GM12878 (cell line): ENCODE measurements at regions not wholly inside any gene's neighbourhood (a gene's known extent, or its start where the extent isn't known, plus 50 kb on each side); places are given as distances from the start of the nearest gene placed in this dataset.

ENCODE experiments used
- ATAC-seq: fragments of 200-7000 bp; cut with Tn5 transposase; 3 replicates; pipeline ENCODE4 v1.9.1; 2020; ENCODE audit warnings: mild to moderate bottlenecking, moderate library complexity
- BruUV-seq: library from RNA; stranded (reverse); fragments of 400-500 nt; replicated peaks from 2 replicates; lab custom pipeline; 2021; lab: Mats Ljungman, UMichigan
- CTCF ChIA-PET: fragments of 300-600 bp; sonication (Branson Sonifier 250); formaldehyde crosslinking; extraction: SDS; loops from one replicate; lab custom pipeline; 2021; ENCODE audit warnings: inconsistent platforms; lab: Yijun Ruan, JAX
- POLR2A ChIA-PET: fragments of 350-600 bp; formaldehyde crosslinking; extraction: SDS; loops from one replicate; lab custom pipeline; 2021; ENCODE audit warnings: inconsistent platforms; lab: Charles Lee
- RAD21 ChIA-PET: fragments of 300-600 bp; sonication (Branson Sonifier 250); formaldehyde crosslinking; loops from one replicate; lab custom pipeline; 2023; ENCODE audit warnings: antibody characterized with exemption; ENCODE audit not compliant: unreplicated experiment; lab: Charles Lee
- SMC1A ChIA-PET: fragments of 300-600 bp; sonication (Branson Sonifier 250); formaldehyde crosslinking; loops from one replicate; lab custom pipeline; 2023; ENCODE audit not compliant: unreplicated experiment, uncharacterized antibody; lab: Charles Lee
- DNase-seq: peaks from one replicate; pipeline ENCODE4 v3.0.0-alpha.2; 2011; ENCODE audit warnings: low read depth, low spot score
- FAIRE-seq: peaks from 3 replicates; lab custom pipeline; 2011; peaks lifted over from hg19 to GRCh38; lab: Jason Lieb, UNC
- H2AFZ ChIP-seq: 2 replicates; pipeline ENCODE4 v1.6.0; 2011; ENCODE audit warnings: low read depth, low read length, control low read depth; ENCODE audit not compliant: control insufficient read depth
- H3K27ac ChIP-seq: 2 replicates; pipeline ENCODE4 v1.5.1; 2011; ENCODE audit warnings: control low read depth; ENCODE audit not compliant: control insufficient read depth, insufficient read depth
- H3K27me3 ChIP-seq, 2 experiments: replicated peaks in 1 of 2; 2 replicates each; pipeline versions ENCODE4 v1.6.0 to v1.6.1; 2011; ENCODE audit warnings: low read length in 1 of 2; ENCODE audit not compliant: control insufficient read depth in 2 of 2, insufficient read depth in 2 of 2
- H3K36me3 ChIP-seq, 2 experiments: 2 replicates each; pipeline ENCODE4 v1.5.1; 2011; ENCODE audit warnings: low read length in 1 of 2; ENCODE audit not compliant: control insufficient read depth in 2 of 2, insufficient read depth in 2 of 2
- H3K4me1 ChIP-seq: 2 replicates; pipeline ENCODE4 v1.6.1; 2011; ENCODE audit warnings: mild to moderate bottlenecking, low read length, moderate library complexity, mixed read lengths; ENCODE audit not compliant: control insufficient read depth, insufficient read depth
- H3K4me2 ChIP-seq: 2 replicates; pipeline ENCODE4 v1.6.0; 2011; ENCODE audit warnings: control low read depth; ENCODE audit not compliant: control insufficient read depth, insufficient read depth
- H3K4me3 ChIP-seq: fragments of 200-600 bp; sonication (generic); 2 replicates; pipeline ENCODE4 v1.5.1; 2016
- H3K79me2 ChIP-seq: 2 replicates; pipeline ENCODE4 v1.6.0; 2011; ENCODE audit warnings: low read length; ENCODE audit not compliant: control insufficient read depth, insufficient read depth
- H3K9ac ChIP-seq: 2 replicates; pipeline ENCODE4 v1.8.0; 2011; ENCODE audit warnings: low read length, control low read depth, mixed read lengths; ENCODE audit not compliant: control insufficient read depth, insufficient read depth
- H3K9me3 ChIP-seq: replicated peaks from 3 replicates; pipeline ENCODE4 v1.5.1; 2011; ENCODE audit warnings: mild to moderate bottlenecking, low read length; ENCODE audit not compliant: control insufficient read depth, insufficient read depth
- H4K20me1 ChIP-seq: 2 replicates; pipeline ENCODE4 v1.6.0; 2011; ENCODE audit not compliant: control insufficient read depth, insufficient read depth
- BRCA1 ChIP-seq: IDR thresholded peaks from 2 replicates; pipeline ENCODE4 v1.6.1; 2011; ENCODE audit warnings: low read depth, low read length, improper control_type of control experiment
- GATAD2B ChIP-seq: fragments of 450-650 bp; conservative IDR thresholded peaks from 2 replicates; pipeline ENCODE4 v1.6.1; 2017; ENCODE audit warnings: low read depth, mild to moderate bottlenecking, moderate library complexity
- MEF2B ChIP-seq: fragments of 450-650 bp; IDR thresholded peaks from 2 replicates; pipeline ENCODE4 v1.6.1; 2018; ENCODE audit warnings: mild to moderate bottlenecking, moderate library complexity; ENCODE audit not compliant: partially characterized antibody, poor library complexity, severe bottlenecking
- MYC ChIP-seq: IDR thresholded peaks from 2 replicates; pipeline ENCODE4 v1.6.1; 2011; ENCODE audit warnings: mild to moderate bottlenecking, low read length, moderate library complexity, inconsistent platforms; ENCODE audit not compliant: insufficient read depth, insufficient replicate concordance, insufficient read length, severe bottlenecking
- POLR2AphosphoS2 ChIP-seq: IDR thresholded peaks from 2 replicates; pipeline ENCODE4 v1.6.1; 2011; ENCODE audit warnings: low read depth, mild to moderate bottlenecking, low read length, improper control_type of control experiment, moderate library complexity
- RFX5 ChIP-seq: IDR thresholded peaks from 2 replicates; pipeline ENCODE4 v1.6.1; 2011; ENCODE audit warnings: low read depth, low read length, improper control_type of control experiment
- SMAD5 ChIP-seq: IDR thresholded peaks from 2 replicates; pipeline ENCODE4 v1.6.1; 2016; ENCODE audit warnings: antibody characterized with exemption, low read depth
- SREBF1 ChIP-seq: IDR thresholded peaks from 2 replicates; pipeline ENCODE4 v1.6.1; 2012; ENCODE audit warnings: mild to moderate bottlenecking, low read length
- STAT3 ChIP-seq: IDR thresholded peaks from 2 replicates; pipeline ENCODE4 v1.6.1; 2011; ENCODE audit warnings: low read depth, low read length, improper control_type of control experiment
- SUZ12 ChIP-seq: fragments of 200-600 bp; sonication (generic); IDR thresholded peaks from one replicate; pipeline ENCODE4 v1.6.1; 2018; ENCODE audit warnings: antibody characterized with exemption, mild to moderate bottlenecking; ENCODE audit not compliant: unreplicated experiment
- TCF7 ChIP-seq: IDR thresholded peaks from 2 replicates; pipeline ENCODE4 v1.6.1; 2014; ENCODE audit warnings: antibody characterized with exemption, borderline replicate concordance
- YY1 ChIP-seq: IDR thresholded peaks from 2 replicates; pipeline ENCODE4 v1.6.1; 2011; ENCODE audit warnings: low read depth, mild to moderate bottlenecking, low read length
- ZBTB4 ChIP-seq: fragments of 450-650 bp; formaldehyde crosslinking; IDR thresholded peaks from 2 replicates; pipeline ENCODE4 v1.4.0; 2022; ENCODE audit warnings: mild to moderate bottlenecking, moderate library complexity
- ZNF592 ChIP-seq: fragments of 450-650 bp; IDR thresholded peaks from 2 replicates; pipeline ENCODE4 v1.6.1; 2017; ENCODE audit warnings: mild to moderate bottlenecking, moderate library complexity
- WGBS: methylation state at CpG from one replicate; pipeline ENCODE4 v1.1.6; 2016; ENCODE audit warnings: low lambda C conversion rate; ENCODE audit not compliant: insufficient replicate concordance, insufficient coverage; ENCODE audit errors: missing lambda C conversion rate; 5-methylcytosine and 5-hydroxymethylcytosine counted together
- in situ Hi-C: fragments of 300-500 bp; cut with MboI; formaldehyde crosslinking; loops from 9 replicates; pipeline ENCODE4 v1.14.3; 2018; ENCODE audit warnings: mixed read lengths
- intact Hi-C: fragments of 100-400 bp; cut with micrococcal nuclease; formaldehyde crosslinking; loops from one replicate; pipeline ENCODE4 v1.14.2; 2022; ENCODE audit not compliant: unreplicated experiment
- TF ChIP-seq, protein P1 (sequence below): IDR thresholded peaks from 2 replicates; pipeline ENCODE4 v1.6.1; 2012; ENCODE audit warnings: mild to moderate bottlenecking, low read depth, low read length

DNA sequence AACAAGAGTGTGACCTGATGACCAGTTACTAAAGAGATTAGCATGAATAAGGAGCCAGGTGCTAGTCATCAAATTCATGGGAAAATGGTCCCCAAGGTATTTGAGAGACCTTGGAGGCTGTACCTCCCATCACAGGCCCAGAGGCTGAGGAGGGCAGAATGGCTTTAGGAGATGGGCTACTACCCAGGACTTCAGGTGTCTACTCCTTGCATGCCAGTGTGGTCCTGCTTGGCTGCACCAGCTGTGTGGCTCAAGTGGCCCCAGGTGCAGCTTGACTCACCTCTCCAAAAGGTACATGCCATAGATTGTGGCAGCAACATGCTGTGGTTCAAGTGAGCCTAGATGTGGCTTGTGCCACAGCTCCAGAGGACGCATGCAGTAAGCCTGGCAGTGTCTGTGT is 56.5 kb downstream of the TANC2 start:
- Histone ChIP-seq H3K9ac (no peak overlapping the region), H3K4me3 (no peak overlapping the region), H2AFZ (no peak overlapping the region), H3K9me3 (no peaks in the 10 kb centered on the region), H3K27ac (no peak overlapping the region)
- no TSS peak for BruUV-seq
- CTCF ChIA-PET, result interaction anchor here (0.6 kb wide), 1 partner anchor 465 kb away, joined by 4 read pairs; no protein-coding TSS in a partner anchor
- DNase-seq, result no peak
- 0% methylated on average over 1 of the region's 1 CpG for WGBS
- TF ChIP-seq ZBTB4 (CRISPR knock-in tag) (no peak), SREBF1 (no peak), POLR2AphosphoS2 (no peak), SUZ12 (no peak), MEF2B (no peak), TCF7 (no peak), BRCA1 (no peak), YY1 (no peak), RFX5 (no peak), MYC (no peak), STAT3 (no peak), SMAD5 (no peak), GATAD2B (no peak), ZNF592 (no peak)
- TF ChIP-seq, protein P1, sequence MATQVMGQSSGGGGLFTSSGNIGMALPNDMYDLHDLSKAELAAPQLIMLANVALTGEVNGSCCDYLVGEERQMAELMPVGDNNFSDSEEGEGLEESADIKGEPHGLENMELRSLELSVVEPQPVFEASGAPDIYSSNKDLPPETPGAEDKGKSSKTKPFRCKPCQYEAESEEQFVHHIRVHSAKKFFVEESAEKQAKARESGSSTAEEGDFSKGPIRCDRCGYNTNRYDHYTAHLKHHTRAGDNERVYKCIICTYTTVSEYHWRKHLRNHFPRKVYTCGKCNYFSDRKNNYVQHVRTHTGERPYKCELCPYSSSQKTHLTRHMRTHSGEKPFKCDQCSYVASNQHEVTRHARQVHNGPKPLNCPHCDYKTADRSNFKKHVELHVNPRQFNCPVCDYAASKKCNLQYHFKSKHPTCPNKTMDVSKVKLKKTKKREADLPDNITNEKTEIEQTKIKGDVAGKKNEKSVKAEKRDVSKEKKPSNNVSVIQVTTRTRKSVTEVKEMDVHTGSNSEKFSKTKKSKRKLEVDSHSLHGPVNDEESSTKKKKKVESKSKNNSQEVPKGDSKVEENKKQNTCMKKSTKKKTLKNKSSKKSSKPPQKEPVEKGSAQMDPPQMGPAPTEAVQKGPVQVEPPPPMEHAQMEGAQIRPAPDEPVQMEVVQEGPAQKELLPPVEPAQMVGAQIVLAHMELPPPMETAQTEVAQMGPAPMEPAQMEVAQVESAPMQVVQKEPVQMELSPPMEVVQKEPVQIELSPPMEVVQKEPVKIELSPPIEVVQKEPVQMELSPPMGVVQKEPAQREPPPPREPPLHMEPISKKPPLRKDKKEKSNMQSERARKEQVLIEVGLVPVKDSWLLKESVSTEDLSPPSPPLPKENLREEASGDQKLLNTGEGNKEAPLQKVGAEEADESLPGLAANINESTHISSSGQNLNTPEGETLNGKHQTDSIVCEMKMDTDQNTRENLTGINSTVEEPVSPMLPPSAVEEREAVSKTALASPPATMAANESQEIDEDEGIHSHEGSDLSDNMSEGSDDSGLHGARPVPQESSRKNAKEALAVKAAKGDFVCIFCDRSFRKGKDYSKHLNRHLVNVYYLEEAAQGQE, result no peak
- TF ChIP-seq, all 136 proteins: peak for 0
- SMC1A ChIA-PET, result no interaction called here
- FAIRE-seq (no peak), ATAC-seq (no peak)
- Histone ChIP-seq H3K4me2 (no peak overlapping the region), H3K79me2 (no peaks in the 10 kb centered on the region), H3K36me3 (no peaks in the 10 kb centered on the region), H3K4me1 (no peaks in the 10 kb centered on the region), H4K20me1 (no peaks in the 10 kb centered on the region), H3K27me3 (no peaks in the 10 kb centered on the region; a peak in 1 of 4 replicates)
- intact Hi-C loops (no loop called here), in situ Hi-C loops (no loop called here)
- RAD21 ChIA-PET, result no interaction called here
- POLR2A ChIA-PET, result no interaction called here
